Spleen (tissue), 11 donors: ENCODE measurements at regions not wholly inside any gene's neighbourhood (a gene's known extent, or its start where the extent isn't known, plus 50 kb on each side); places are given as distances from the start of the nearest gene placed in this dataset.

ENCODE experiments used
- DNase-seq: peaks from one replicate; pipeline ENCODE4 v3.0.0-alpha.2; 2020
- H3K27ac ChIP-seq, 8 donors: fragments of 200-600 bp; sonication (generic) in 7 of 8; 1 replicate in 4 of 8; 2 replicates in 4 of 8; pipeline versions ENCODE4 v1.5.0 to v1.8.0; 2016 to 2021; ENCODE audit warnings: inconsistent platforms in 4 of 8, mild to moderate bottlenecking in 4 of 8, moderate library complexity in 1 of 8
- H3K27me3 ChIP-seq, 7 donors: fragments of 200-600 bp; sonication (generic) in 6 of 7; replicated peaks in 1 of 7; 1 replicate in 4 of 7; 2 replicates in 3 of 7; pipeline versions ENCODE4 v1.5.0 to v1.8.0; 2016 to 2021; ENCODE audit warnings: inconsistent platforms in 3 of 7, mild to moderate bottlenecking in 1 of 7
- H3K36me3 ChIP-seq, 6 donors: fragments of 200-600 bp; sonication (generic) in 5 of 6; 1 replicate in 4 of 6; 2 replicates in 2 of 6; pipeline versions ENCODE4 v1.5.0 to v1.8.0; 2016 to 2021; ENCODE audit warnings: inconsistent platforms in 2 of 6
- H3K4me1 ChIP-seq, 6 donors: fragments of 200-600 bp; sonication (generic) in 5 of 6; 1 replicate in 3 of 6; 2 replicates in 3 of 6; pipeline versions ENCODE4 v1.5.0 to v1.8.0; 2016 to 2021; ENCODE audit warnings: inconsistent platforms in 3 of 6
- H3K4me3 ChIP-seq, 8 donors: fragments of 200-600 bp; sonication (generic) in 7 of 8; 1 replicate in 4 of 8; 2 replicates in 4 of 8; pipeline versions ENCODE4 v1.5.0 to v1.8.0; 2016 to 2021; ENCODE audit warnings: inconsistent platforms in 4 of 8, mild to moderate bottlenecking in 4 of 8, moderate library complexity in 2 of 8
- H3K9me3 ChIP-seq, 8 donors: fragments of 200-600 bp; sonication (generic) in 7 of 8; 1 replicate in 4 of 8; 2 replicates in 4 of 8; pipeline versions ENCODE4 v1.5.0 to v1.8.0; 2016 to 2021; ENCODE audit warnings: inconsistent platforms in 4 of 8
- POLR2A ChIP-seq, 3 donors: fragments of 450-650 bp; IDR thresholded peaks; one replicate each; pipeline ENCODE4 v1.5.1; 2017; ENCODE audit warnings: antibody characterized with exemption in 3 of 3, mild to moderate bottlenecking in 1 of 3
- POLR2AphosphoS5 ChIP-seq, 3 donors: sonication (generic); formaldehyde crosslinking; IDR thresholded peaks; one replicate each; pipeline ENCODE4 v1.5.1; 2017; ENCODE audit warnings: antibody characterized with exemption in 3 of 3
- WGBS, 5 donors: extraction: QIAGEN DNeasy Blood & Tissue Kit in 3 of 5; methylation state at CpG; one replicate each; pipeline versions ENCODE4 v1.1.5 to v1.1.7; 2013 to 2018; 5-methylcytosine and 5-hydroxymethylcytosine counted together
- intact Hi-C: fragments of 100-400 bp; cut with DNase I; formaldehyde crosslinking; loops from one replicate; pipeline ENCODE4 v1.15.0; 2023; ENCODE audit warnings: low total_unique reads
- TF ChIP-seq, protein P1 (sequence below), 11 experiments: fragments of 200-600 bp in 7 of 11; fragments of 450-650 bp in 4 of 11; sonication (generic) in 4 of 11; IDR thresholded peaks in 8 of 11; conservative IDR thresholded peaks in 3 of 11; 1 replicate in 7 of 11; 2 replicates in 4 of 11; pipeline versions ENCODE4 v1.4.0 to v1.8.0; 2016 to 2021; ENCODE audit warnings: antibody characterized with exemption in 11 of 11, inconsistent platforms in 4 of 11, mild to moderate bottlenecking in 1 of 11
- donor health status: healthy with polysubstance abuse.
- donor health status: DM: no; HTN: no; CAD: no; lungs with moderate emphysema.
- donor health status: DM: no; HTN: no; CAD: no.
- donor health status: Bipolar disorder and iron deficiency.
- donor health status: healthy.
- donor health status: DM: no; HTN: no; CAD: no.
- donor health status: DM: yes; HTN: yes; CAD: no.

DNA sequence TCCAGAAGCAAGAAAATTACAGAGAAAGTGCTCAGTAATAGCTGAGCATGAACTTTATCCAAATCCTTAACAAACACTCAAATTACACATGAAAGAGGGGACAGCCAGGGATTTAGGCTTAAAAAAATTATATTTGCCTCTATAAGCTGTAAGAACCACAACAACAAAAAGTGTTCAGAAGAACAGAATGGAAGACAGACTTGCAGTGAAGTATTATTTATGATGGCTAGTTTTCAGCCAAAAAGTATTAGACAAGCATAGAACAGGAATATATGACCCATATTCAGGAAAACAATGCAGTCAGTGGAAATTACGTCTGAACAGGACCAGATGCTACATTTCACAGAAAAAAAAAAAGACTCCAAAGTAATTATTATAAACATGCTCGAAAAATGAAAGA, 1246.3 kb downstream of the NCAM2 start:
- H3K27ac ChIP-seq: no peak overlapping the region
- H3K9me3 ChIP-seq: peaks cover 0 to 1% (median 0%) of the 10 kb centered on the region in 8 donors
- no peaks in the 10 kb centered on the region for H3K36me3 ChIP-seq
- no peak overlapping the region for H3K4me3 ChIP-seq
- WGBS, 5 donors: 48 to 76% (median 56%) methylated on average over 2 of the region's 2 CpGs
- intact Hi-C loops: no loop called here
- H3K27me3 ChIP-seq: no peaks in the 10 kb centered on the region
- H3K4me1 ChIP-seq: no peaks in the 10 kb centered on the region
- TF ChIP-seq, protein P1, sequence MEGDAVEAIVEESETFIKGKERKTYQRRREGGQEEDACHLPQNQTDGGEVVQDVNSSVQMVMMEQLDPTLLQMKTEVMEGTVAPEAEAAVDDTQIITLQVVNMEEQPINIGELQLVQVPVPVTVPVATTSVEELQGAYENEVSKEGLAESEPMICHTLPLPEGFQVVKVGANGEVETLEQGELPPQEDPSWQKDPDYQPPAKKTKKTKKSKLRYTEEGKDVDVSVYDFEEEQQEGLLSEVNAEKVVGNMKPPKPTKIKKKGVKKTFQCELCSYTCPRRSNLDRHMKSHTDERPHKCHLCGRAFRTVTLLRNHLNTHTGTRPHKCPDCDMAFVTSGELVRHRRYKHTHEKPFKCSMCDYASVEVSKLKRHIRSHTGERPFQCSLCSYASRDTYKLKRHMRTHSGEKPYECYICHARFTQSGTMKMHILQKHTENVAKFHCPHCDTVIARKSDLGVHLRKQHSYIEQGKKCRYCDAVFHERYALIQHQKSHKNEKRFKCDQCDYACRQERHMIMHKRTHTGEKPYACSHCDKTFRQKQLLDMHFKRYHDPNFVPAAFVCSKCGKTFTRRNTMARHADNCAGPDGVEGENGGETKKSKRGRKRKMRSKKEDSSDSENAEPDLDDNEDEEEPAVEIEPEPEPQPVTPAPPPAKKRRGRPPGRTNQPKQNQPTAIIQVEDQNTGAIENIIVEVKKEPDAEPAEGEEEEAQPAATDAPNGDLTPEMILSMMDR (IDR thresholded peaks at IDR 0.05 in 8 of 11, conservative IDR thresholded peaks at IDR 0.05 in 3 of 11): no peak
- TF ChIP-seq POLR2A (IDR thresholded peaks at IDR 0.05) (no peak), POLR2AphosphoS5 (IDR thresholded peaks at IDR 0.05) (no peak)
- no peak for DNase-seq

DNA sequence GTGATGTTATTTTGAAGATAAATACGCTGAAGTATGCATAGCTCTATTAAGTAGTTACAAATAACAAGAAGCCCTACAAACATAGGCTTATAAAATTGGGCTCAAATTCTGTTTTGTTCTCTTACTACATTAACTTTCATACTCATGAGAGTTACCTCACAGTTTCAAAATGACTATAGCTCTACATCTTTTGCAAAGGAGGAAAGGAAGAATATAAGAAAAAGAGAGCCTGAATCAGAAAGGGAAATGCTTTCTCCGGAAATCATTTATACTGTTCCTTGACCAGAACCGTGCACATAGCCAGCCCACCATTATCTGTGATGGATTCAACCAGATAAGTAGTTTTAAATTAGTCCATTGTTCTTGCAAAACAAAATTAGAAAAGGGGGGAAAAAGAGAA, 1252.1 kb downstream of the NCAM2 start:
- TF ChIP-seq POLR2A (IDR thresholded peaks at IDR 0.05): no peak
- intact Hi-C loops: no loop called here
- Histone ChIP-seq H3K9me3 (no peaks in the 10 kb centered on the region), H3K27me3 (no peaks in the 10 kb centered on the region), H3K4me3 (no peak overlapping the region), H3K36me3 (no peaks in the 10 kb centered on the region), H3K27ac (no peak overlapping the region), H3K4me1 (no peaks in the 10 kb centered on the region)
- DNase-seq: no peak
- WGBS, 5 donors: 68 to 83% (median 81%) methylated on average over 3 of the region's 3 CpGs

DNA sequence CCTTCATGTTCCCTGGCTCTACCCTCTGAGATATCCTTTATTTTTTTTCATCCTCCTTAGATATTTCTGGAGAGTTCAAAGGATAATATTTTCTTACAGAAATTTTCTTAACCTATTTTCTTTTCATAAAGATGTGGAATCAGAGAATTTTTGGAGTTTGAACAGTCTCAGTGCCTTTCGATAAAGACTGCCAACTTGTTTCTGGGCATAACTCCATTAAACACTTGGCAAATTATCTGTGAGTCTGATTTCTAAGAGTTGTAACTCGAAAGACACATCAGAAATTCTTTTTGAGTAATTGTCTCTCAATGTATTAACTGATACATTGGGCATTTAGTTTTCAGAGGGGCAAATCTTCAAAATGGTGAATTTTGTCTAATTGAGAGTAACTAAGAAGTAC, 1255.6 kb downstream of the NCAM2 start:
- no peak overlapping the region for H3K27ac ChIP-seq
- no peaks in the 10 kb centered on the region for H3K27me3 ChIP-seq
- no peak for DNase-seq
- H3K4me1 ChIP-seq: no peaks in the 10 kb centered on the region
- no peaks in the 10 kb centered on the region for H3K36me3 ChIP-seq
- no peak overlapping the region for H3K4me3 ChIP-seq
- WGBS, 5 donors: 65 to 87% (median 71%) methylated on average over 2 of the region's 2 CpGs
- H3K9me3 ChIP-seq: no peaks in the 10 kb centered on the region
- no peak for TF ChIP-seq POLR2AphosphoS5 (IDR thresholded peaks at IDR 0.05)
- no peak for TF ChIP-seq POLR2A (IDR thresholded peaks at IDR 0.05)
- TF ChIP-seq, protein P1 (IDR thresholded peaks at IDR 0.05 in 8 of 11, conservative IDR thresholded peaks at IDR 0.05 in 3 of 11): no peak
- intact Hi-C loops: no loop called here

DNA sequence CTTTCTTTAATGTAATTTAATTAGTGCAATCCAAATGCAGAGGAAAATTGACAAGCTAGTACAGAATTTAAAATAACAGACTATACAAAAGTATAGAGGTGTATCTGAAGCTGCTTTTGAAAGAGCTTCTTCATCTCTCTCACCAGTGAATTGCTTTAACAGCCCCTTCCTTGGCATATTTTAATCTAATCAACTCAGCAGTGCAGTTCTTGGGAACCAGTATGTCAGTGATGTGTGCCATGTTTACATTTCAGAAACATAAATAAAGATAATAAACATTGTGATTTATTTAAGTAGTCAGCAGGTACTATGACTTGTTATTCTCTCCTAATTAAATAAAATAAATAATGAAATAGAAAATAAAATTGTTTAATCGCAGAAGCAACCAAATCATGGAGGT, 1260.6 kb downstream of the NCAM2 start:
- intact Hi-C loops: no loop called here
- Histone ChIP-seq H3K9me3 (peaks cover 0 to 7% (median 0%) of the 10 kb centered on the region in 8 donors), H3K27ac (no peak overlapping the region), H3K27me3 (no peaks in the 10 kb centered on the region), H3K36me3 (no peaks in the 10 kb centered on the region), H3K4me3 (no peak overlapping the region), H3K4me1 (no peaks in the 10 kb centered on the region)
- DNase-seq: no peak
- TF ChIP-seq POLR2AphosphoS5 (IDR thresholded peaks at IDR 0.05) (no peak), POLR2A (IDR thresholded peaks at IDR 0.05) (no peak)
- TF ChIP-seq, protein P1 (IDR thresholded peaks at IDR 0.05 in 8 of 11, conservative IDR thresholded peaks at IDR 0.05 in 3 of 11): no peak
- WGBS, 5 donors: 75 to 93% (median 87%) methylated on average over 1 of the region's 1 CpG

DNA sequence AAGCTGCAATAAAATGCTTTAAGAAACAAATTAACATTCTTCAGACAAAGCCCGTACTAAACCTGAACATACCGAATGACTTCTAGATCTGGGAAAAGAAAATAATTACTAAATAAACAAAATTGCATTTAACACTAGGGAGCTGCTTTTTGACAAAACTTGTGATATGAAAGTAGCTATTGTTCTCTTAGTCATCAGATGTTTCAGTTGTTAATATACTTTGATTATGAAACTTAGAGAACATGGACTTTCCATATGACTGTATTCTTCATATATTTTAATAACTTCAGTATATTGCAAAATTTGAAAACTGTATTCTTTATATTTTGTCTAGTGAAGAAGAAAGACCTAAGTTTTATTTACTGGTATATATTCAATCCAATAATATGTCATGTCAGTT, 1262.1 kb downstream of the NCAM2 start:
- intact Hi-C loops: no loop called here
- no peaks in the 10 kb centered on the region for H3K36me3 ChIP-seq
- H3K9me3 ChIP-seq: peaks cover 0 to 7% (median 0%) of the 10 kb centered on the region in 8 donors
- 82 to 92% (median 90%) methylated on average over 2 of the region's 2 CpGs for WGBS, 5 donors
- no peak for DNase-seq
- no peaks in the 10 kb centered on the region for H3K27me3 ChIP-seq
- no peak for TF ChIP-seq POLR2AphosphoS5 (IDR thresholded peaks at IDR 0.05)
- TF ChIP-seq, protein P1 (IDR thresholded peaks at IDR 0.05 in 8 of 11, conservative IDR thresholded peaks at IDR 0.05 in 3 of 11): no peak
- H3K4me1 ChIP-seq: no peaks in the 10 kb centered on the region
- H3K27ac ChIP-seq: no peak overlapping the region
- no peak overlapping the region for H3K4me3 ChIP-seq
